DOHH2 (cell line): ENCODE measurements at regions not wholly inside any gene's neighbourhood (a gene's known extent, or its start where the extent isn't known, plus 50 kb on each side); places are given as distances from the start of the nearest gene placed in this dataset.

Source experiments
- EZH2phosphoT487 ChIP-seq: fragments of 200-600 bp; sonication (generic); IDR thresholded peaks from 2 replicates; pipeline ENCODE4 v1.6.1; 2017; ENCODE audit warnings: borderline replicate concordance, mild to moderate bottlenecking, antibody characterized with exemption, low read length, moderate library complexity, mixed read lengths
- TF ChIP-seq, protein P1 (sequence below): fragments of 200-600 bp; sonication (generic); IDR thresholded peaks from one replicate; pipeline ENCODE4 v1.5.1; 2014; ENCODE audit warnings: antibody characterized with exemption, mild to moderate bottlenecking, low read depth, low read length; ENCODE audit not compliant: poor library complexity, severe bottlenecking

- TF ChIP-seq, protein P1, sequence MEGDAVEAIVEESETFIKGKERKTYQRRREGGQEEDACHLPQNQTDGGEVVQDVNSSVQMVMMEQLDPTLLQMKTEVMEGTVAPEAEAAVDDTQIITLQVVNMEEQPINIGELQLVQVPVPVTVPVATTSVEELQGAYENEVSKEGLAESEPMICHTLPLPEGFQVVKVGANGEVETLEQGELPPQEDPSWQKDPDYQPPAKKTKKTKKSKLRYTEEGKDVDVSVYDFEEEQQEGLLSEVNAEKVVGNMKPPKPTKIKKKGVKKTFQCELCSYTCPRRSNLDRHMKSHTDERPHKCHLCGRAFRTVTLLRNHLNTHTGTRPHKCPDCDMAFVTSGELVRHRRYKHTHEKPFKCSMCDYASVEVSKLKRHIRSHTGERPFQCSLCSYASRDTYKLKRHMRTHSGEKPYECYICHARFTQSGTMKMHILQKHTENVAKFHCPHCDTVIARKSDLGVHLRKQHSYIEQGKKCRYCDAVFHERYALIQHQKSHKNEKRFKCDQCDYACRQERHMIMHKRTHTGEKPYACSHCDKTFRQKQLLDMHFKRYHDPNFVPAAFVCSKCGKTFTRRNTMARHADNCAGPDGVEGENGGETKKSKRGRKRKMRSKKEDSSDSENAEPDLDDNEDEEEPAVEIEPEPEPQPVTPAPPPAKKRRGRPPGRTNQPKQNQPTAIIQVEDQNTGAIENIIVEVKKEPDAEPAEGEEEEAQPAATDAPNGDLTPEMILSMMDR, result no peak
- no peak for TF ChIP-seq EZH2phosphoT487
Observed at GRCh38 chr16:87063543-87063942, 253.6 kb downstream of the C16orf95 start.
